IMR-90 (cell line): ENCODE measurements at regions not wholly inside any gene's neighbourhood (a gene's known extent, or its start where the extent isn't known, plus 50 kb on each side); places are given as distances from the start of the nearest gene placed in this dataset.

ENCODE experiments used
- ATAC-seq: fragments of 200-7000 bp; cut with Tn5 transposase; 2 replicates; pipeline ENCODE4 v1.9.1; 2020; ENCODE audit warnings: low read depth, mild to moderate bottlenecking, moderate library complexity
- BruUV-seq: library from RNA; stranded (reverse); fragments of 400-500 nt; replicated peaks from 2 replicates; lab custom pipeline; 2021; lab: Mats Ljungman, UMichigan
- CTCF ChIA-PET: fragments of 300-600 bp; formaldehyde crosslinking; extraction: SDS; loops from one replicate; lab custom pipeline; 2021; ENCODE audit warnings: antibody characterized with exemption; lab: Yijun Ruan, JAX
- POLR2A ChIA-PET: fragments of 300-600 bp; sonication (Branson Sonifier 250); formaldehyde crosslinking; loops from one replicate; lab custom pipeline; 2022; ENCODE audit warnings: antibody characterized with exemption; ENCODE audit not compliant: unreplicated experiment; lab: Charles Lee
- DNase-seq: peaks from one replicate; pipeline ENCODE4 v3.0.0; 2013
- H2AFZ ChIP-seq: replicated peaks from 2 replicates; pipeline ENCODE3; 2013; ENCODE audit warnings: low read length, mild to moderate bottlenecking; ENCODE audit not compliant: poor library complexity
- H2AK5ac ChIP-seq: 2 replicates; pipeline ENCODE4 v1.6.1; 2013; ENCODE audit warnings: low read depth, low read length, inconsistent platforms
- H2AK9ac ChIP-seq: replicated peaks from 2 replicates; pipeline ENCODE3; 2013; ENCODE audit warnings: mild to moderate bottlenecking, low read depth, low read length, moderate library complexity; ENCODE audit not compliant: poor library complexity
- H2BK120ac ChIP-seq: 2 replicates; pipeline ENCODE4 v1.6.1; 2013; ENCODE audit warnings: low read depth, low read length, inconsistent platforms
- H2BK15ac ChIP-seq: 3 replicates; pipeline ENCODE4 v1.6.1; 2013; ENCODE audit warnings: low read depth, low read length, inconsistent platforms
- H2BK20ac ChIP-seq: 2 replicates; pipeline ENCODE4 v1.6.1; 2013; ENCODE audit warnings: low read depth, mild to moderate bottlenecking, inconsistent platforms, low read length, moderate library complexity
- H2BK5ac ChIP-seq: 2 replicates; pipeline ENCODE4 v1.6.1; 2013; ENCODE audit warnings: mild to moderate bottlenecking, low read depth, low read length, inconsistent platforms; ENCODE audit not compliant: poor library complexity, severe bottlenecking
- H3K14ac ChIP-seq: replicated peaks from 2 replicates; pipeline ENCODE4 v1.6.1; 2013; ENCODE audit warnings: low read depth, low read length, inconsistent platforms
- H3K18ac ChIP-seq: 2 replicates; pipeline ENCODE4 v1.6.1; 2013; ENCODE audit warnings: low read depth, low read length, control low read depth
- H3K23ac ChIP-seq: 2 replicates; pipeline ENCODE4 v1.6.1; 2013; ENCODE audit warnings: low read depth, low read length, inconsistent platforms
- H3K27ac ChIP-seq: 2 replicates; pipeline ENCODE4 v1.5.1; 2013; ENCODE audit warnings: mild to moderate bottlenecking, control low read depth, low read length; ENCODE audit not compliant: insufficient read depth
- H3K27me3 ChIP-seq: 2 replicates; pipeline ENCODE4 v1.6.1; 2013; ENCODE audit warnings: low read length; ENCODE audit not compliant: control insufficient read depth, insufficient read depth
- H3K36me3 ChIP-seq: 2 replicates; pipeline ENCODE4 v1.6.1; 2013; ENCODE audit warnings: low read length, mixed read lengths; ENCODE audit not compliant: control insufficient read depth, insufficient read depth
- H3K4ac ChIP-seq: 2 replicates; pipeline ENCODE4 v1.6.1; 2013; ENCODE audit warnings: low read depth, low read length, inconsistent platforms
- H3K4me1 ChIP-seq: 2 replicates; pipeline ENCODE4 v1.6.1; 2013; ENCODE audit warnings: low read length, mixed read lengths; ENCODE audit not compliant: control insufficient read depth, insufficient read depth
- H3K4me2 ChIP-seq: 2 replicates; pipeline ENCODE4 v1.6.1; 2013; ENCODE audit warnings: low read depth, mild to moderate bottlenecking, control low read depth, low read length, moderate library complexity
- H3K4me3 ChIP-seq: 2 replicates; pipeline ENCODE4 v1.5.1; 2013; ENCODE audit warnings: low read depth, mild to moderate bottlenecking, control low read depth, low read length, moderate library complexity; ENCODE audit not compliant: insufficient read depth
- H3K56ac ChIP-seq: 2 replicates; pipeline ENCODE4 v1.6.1; 2013; ENCODE audit warnings: low read length, inconsistent platforms; ENCODE audit not compliant: insufficient read depth; ENCODE audit errors: extremely low read depth
- H3K79me1 ChIP-seq, 2 experiments: 2 replicates each; pipeline ENCODE4 v1.6.1; 2013; ENCODE audit warnings: low read length in 2 of 2, inconsistent platforms in 1 of 2, low read depth in 1 of 2
- H3K9ac ChIP-seq: 2 replicates; pipeline ENCODE4 v1.6.1; 2013; ENCODE audit warnings: low read depth, low read length, control low read depth
- H3K9me1 ChIP-seq: 2 replicates; pipeline ENCODE4 v1.6.1; 2013; ENCODE audit warnings: low read length, inconsistent platforms; ENCODE audit not compliant: insufficient read depth
- H3K9me3 ChIP-seq: 2 replicates; pipeline ENCODE4 v1.6.1; 2013; ENCODE audit warnings: low read length; ENCODE audit not compliant: control insufficient read depth, insufficient read depth
- H4K20me1 ChIP-seq: 2 replicates; pipeline ENCODE4 v1.6.1; 2013; ENCODE audit warnings: low read length, inconsistent platforms; ENCODE audit not compliant: insufficient read depth
- H4K5ac ChIP-seq: 2 replicates; pipeline ENCODE4 v1.6.1; 2013; ENCODE audit warnings: mild to moderate bottlenecking, low read depth, low read length, control low read depth
- H4K8ac ChIP-seq, 2 experiments: 2 replicates each; pipeline ENCODE4 v1.6.1; 2013; ENCODE audit warnings: low read depth in 2 of 2, low read length in 2 of 2, control low read depth in 1 of 2, inconsistent platforms in 1 of 2
- H4K91ac ChIP-seq: 2 replicates; pipeline ENCODE4 v1.6.1; 2013; ENCODE audit warnings: low read depth, low read length, inconsistent platforms; ENCODE audit not compliant: insufficient read depth
- FOS ChIP-seq: fragments of 150-350 bp; IDR thresholded peaks from 2 replicates; pipeline ENCODE4 v1.6.1; 2016; ENCODE audit warnings: low read depth, low read length
- NFE2L2 ChIP-seq: fragments of 150-350 bp; IDR thresholded peaks from 2 replicates; pipeline ENCODE4 v1.6.1; 2016; ENCODE audit warnings: low read depth, mild to moderate bottlenecking, low read length
- USF2 ChIP-seq: fragments of 150-350 bp; IDR thresholded peaks from 2 replicates; pipeline ENCODE4 v1.6.1; 2017; ENCODE audit warnings: mild to moderate bottlenecking, antibody characterized with exemption, low read length, low read depth
- WGBS, 2 experiments: methylation state at CpG; one replicate each; pipeline versions ENCODE4 v1.1.5 to v1.1.7; 2013; ENCODE audit warnings: missing lambda C conversion rate in 2 of 2; ENCODE audit not compliant: insufficient read length in 1 of 2; ENCODE audit errors: extremely low coverage in 2 of 2; 5-methylcytosine and 5-hydroxymethylcytosine counted together
- dilution Hi-C: fragments of 300-500 bp; cut with HindIII; formaldehyde crosslinking; loops from one replicate; pipeline ENCODE4 v1.14.3; 2018; ENCODE audit warnings: low sequenced_read_pairs; ENCODE audit not compliant: unreplicated experiment
- in situ Hi-C: fragments of 300-500 bp; cut with MboI; formaldehyde crosslinking; loops from 3 replicates; pipeline ENCODE4 v1.14.3; 2019; ENCODE audit warnings: low sequenced_read_pairs, inconsistent platforms, mixed read lengths
- intact Hi-C: fragments of 100-400 bp; cut with micrococcal nuclease; formaldehyde crosslinking; loops from 2 replicates; pipeline ENCODE4 v1.10.0; 2022

GRCh38 chr2:225995796-225996461 is 596.4 kb downstream of the NYAP2 start:
- peak; percentile 76 for DNase-seq
- Histone ChIP-seq H2AK9ac (no peak overlapping the region), H3K36me3 (no peaks in the 10 kb centered on the region), H3K14ac (no peak overlapping the region), H3K23ac (no peak overlapping the region), H4K8ac (peak overlapping the region in 1 of 2 experiments; percentile 12; a peak in 1 of 4 replicates), H2BK15ac (no peak overlapping the region), H2BK20ac (no peak overlapping the region), H3K4me1 (peaks cover 11% of the 10 kb centered on the region; the same call in 1 of the 2 replicates), H3K79me1 (no peaks in the 10 kb centered on the region), H4K5ac (no peak overlapping the region; the same call in 1 of the 2 replicates), H3K27ac (no peak overlapping the region; the same call in 1 of the 2 replicates), H3K9ac (no peak overlapping the region), H2AK5ac (no peak overlapping the region), H3K56ac (no peak overlapping the region), H2AFZ (no peak overlapping the region), H3K18ac (peak overlapping the region; percentile 60; the same call in 1 of the 2 replicates), H2BK120ac (peak overlapping the region; percentile 0; the same call in 1 of the 2 replicates), H3K9me1 (peaks cover 4% of the 10 kb centered on the region; the same call in 1 of the 2 replicates), H3K27me3 (no peaks in the 10 kb centered on the region), H4K91ac (peak overlapping the region; percentile 7; the same call in 1 of the 2 replicates), H2BK5ac (peak overlapping the region; percentile 58), H3K4me3 (no peak overlapping the region), H4K20me1 (no peaks in the 10 kb centered on the region), H3K4me2 (peak overlapping the region; percentile 74), H3K9me3 (no peaks in the 10 kb centered on the region), H3K4ac (peak overlapping the region; percentile 7; the same call in 1 of the 2 replicates)
- ChIA-PET POLR2A (no interaction called here), CTCF (interaction anchor here (0.5 to 0.6 kb wide), 2 partner anchors 11 to 336 kb away, joined by 3 read pairs; no protein-coding TSS in a partner anchor)
- BruUV-seq = no TSS peak
- in situ Hi-C loops (no loop called here), dilution Hi-C loops (no loop called here), intact Hi-C loops (no loop called here)
- TF ChIP-seq NFE2L2 (no peak), FOS (no peak), USF2 (peak; percentile 39; the same call in 1 of the 2 replicates)
- WGBS, 2 experiments = no CpG with 5 or more reads among the region's 2 CpGs
- peak; percentile 51 for ATAC-seq
